ENCODE measurements at regions not wholly inside any gene's neighbourhood (a gene's known extent, or its start where the extent isn't known, plus 50 kb on each side); places are given as distances from the start of the nearest gene placed in this dataset.

DNA sequence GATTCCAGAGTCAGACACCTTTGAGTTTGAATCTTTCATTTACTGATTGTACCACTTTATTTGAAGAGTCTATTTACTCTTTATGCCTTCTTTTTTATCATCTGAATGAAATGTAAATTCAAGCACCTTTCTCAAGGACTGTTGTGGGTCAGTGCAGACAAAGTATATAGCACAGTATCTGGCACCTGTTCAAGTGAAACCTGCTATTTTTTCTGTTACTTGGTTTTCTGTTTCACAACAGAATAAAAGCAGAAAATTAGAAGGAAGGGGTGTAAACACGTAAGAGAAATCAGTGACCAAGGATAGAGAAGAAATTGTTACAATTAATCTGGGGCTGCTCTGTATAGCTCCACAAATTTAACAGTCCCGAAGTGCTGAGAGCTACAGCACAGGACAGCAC, 357.4 kb downstream of the RSL24D1 start:
- TF ChIP-seq, protein P1, sequence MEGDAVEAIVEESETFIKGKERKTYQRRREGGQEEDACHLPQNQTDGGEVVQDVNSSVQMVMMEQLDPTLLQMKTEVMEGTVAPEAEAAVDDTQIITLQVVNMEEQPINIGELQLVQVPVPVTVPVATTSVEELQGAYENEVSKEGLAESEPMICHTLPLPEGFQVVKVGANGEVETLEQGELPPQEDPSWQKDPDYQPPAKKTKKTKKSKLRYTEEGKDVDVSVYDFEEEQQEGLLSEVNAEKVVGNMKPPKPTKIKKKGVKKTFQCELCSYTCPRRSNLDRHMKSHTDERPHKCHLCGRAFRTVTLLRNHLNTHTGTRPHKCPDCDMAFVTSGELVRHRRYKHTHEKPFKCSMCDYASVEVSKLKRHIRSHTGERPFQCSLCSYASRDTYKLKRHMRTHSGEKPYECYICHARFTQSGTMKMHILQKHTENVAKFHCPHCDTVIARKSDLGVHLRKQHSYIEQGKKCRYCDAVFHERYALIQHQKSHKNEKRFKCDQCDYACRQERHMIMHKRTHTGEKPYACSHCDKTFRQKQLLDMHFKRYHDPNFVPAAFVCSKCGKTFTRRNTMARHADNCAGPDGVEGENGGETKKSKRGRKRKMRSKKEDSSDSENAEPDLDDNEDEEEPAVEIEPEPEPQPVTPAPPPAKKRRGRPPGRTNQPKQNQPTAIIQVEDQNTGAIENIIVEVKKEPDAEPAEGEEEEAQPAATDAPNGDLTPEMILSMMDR (conservative IDR thresholded peaks at IDR 0.05 in 1 of 2, IDR thresholded peaks at IDR 0.05 in 1 of 2; ENCODE audit: low read depth in 1 of 2, low read length in 2 of 2): no peak
- TF ChIP-seq EZH2 (IDR thresholded peaks at IDR 0.05; ENCODE audit: low read length, missing control alignments): no peak

Measured in fibroblast of lung (primary cell).